NCI-H1930 (cell line): ENCODE measurements at regions not wholly inside any gene's neighbourhood (a gene's known extent, or its start where the extent isn't known, plus 50 kb on each side); places are given as distances from the start of the nearest gene placed in this dataset.

Experiments
- DNase-seq, 2 experiments: peaks; one replicate each; lab custom pipeline; 2025; lab: John Stamatoyannopoulos, UW

DNA sequence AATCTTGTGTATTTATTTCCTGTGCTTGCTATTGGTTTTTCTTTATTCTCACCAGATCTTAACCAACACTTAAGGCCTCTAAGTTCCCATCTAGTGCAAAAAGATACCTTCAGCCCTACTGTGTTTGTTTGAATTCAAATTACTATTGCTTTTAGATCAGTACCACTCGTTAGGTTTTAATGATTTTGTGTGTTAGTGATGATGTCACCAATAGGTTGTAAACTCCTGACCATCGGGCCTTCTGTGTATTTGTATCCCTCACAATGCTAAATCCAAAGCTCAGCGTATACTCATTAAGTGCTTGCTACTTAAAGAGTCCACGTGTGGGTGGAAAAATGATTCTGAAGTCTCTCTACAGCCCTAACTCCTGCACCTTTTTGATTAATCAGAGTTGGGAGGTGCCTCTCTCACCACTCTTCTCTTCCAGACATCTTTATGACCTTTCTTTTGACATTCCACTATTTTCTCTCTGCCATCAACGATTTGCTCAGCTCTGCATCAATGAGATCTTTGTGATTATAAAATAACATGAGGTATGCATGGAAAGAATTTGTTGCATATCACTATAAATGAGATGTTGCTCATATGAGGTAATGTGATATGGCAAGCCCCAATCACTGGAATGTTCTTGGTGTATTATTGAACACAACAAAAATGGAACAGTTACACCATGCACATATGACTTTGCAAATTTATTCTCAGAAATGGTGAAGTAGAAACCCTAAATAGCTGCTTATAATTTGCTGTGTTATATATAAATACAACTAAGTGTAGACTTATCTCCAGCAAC lies 55.1 kb upstream of the LAMA2 start:
- DNase-seq: no peak

DNA sequence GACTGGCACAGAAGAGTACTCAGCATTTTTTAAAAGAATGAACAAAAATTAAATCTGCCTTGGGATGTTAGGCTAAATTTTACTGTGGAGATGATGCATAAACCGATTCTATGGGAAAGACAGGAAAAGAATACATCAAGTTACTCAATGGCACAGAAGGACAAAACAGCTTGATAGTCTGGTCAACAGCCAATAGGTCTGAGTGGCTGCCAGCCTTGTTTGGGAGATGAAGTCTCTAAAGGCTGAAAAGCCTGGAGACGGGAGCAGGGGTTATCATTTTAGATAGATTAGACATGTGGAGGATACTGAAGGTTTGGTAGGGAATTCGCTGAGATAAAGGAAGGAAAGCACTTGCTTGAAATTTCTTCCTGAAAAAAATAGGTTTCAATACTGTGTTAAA lies 56.3 kb upstream of the LAMA2 start:
- DNase-seq: no peak

GRCh38 chr6:128822271-128822670 lies 60.7 kb upstream of the LAMA2 start:
- DNase-seq: no peak

- no peak for DNase-seq
These were observed 61.8 kb upstream of the LAMA2 start for GRCh38 chr6:128821116-128821515.

DNA sequence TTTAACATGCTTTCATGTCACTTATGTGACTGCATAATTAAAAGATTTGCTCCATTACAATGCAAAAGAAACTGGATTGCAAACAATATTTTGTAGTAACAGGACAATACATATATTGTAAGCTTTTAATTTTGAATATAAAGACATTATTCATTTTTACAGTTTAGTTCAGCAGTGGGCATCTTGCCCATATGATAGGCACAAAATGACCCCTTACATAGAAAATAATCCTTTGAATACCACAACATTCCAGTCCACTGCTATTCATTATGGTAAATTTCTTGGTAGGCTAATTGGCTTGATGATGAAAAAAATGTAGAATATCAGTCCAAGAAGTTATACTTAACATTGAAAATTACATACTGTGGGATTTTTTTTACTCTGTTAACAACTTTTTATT lies 74.1 kb upstream of the LAMA2 start:
- DNase-seq: no peak

DNA sequence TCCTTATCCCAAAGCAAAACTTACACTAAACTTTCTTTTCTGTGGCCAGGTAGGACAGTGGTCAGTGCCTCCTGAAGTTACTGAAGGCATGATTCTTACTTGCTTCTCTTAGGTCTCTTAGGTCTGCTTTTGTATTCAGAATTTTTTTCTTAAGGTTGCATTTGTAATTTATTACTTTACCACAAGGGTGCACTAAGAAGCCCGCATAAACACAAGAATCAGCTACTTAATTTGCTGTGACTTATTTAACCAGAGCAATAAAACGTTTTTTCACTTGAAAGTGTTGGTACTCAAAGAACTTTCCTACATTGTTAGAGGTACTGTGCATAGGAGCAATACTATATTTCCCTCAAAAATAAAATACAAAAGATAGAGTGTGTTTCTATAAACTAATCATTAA lies 75.4 kb upstream of the LAMA2 start:
- DNase-seq: no peak

GRCh38 chr6:128806261-128806660 lies 76.7 kb upstream of the LAMA2 start:
- DNase-seq: no peak

- DNase-seq: no peak
These were observed 79.0 kb upstream of the LAMA2 start for GRCh38 chr6:128803911-128804310.

GRCh38 chr6:128801621-128802020 lies 81.3 kb upstream of the LAMA2 start:
- no peak for DNase-seq

- no peak for DNase-seq
These were observed 98.7 kb upstream of the LAMA2 start for GRCh38 chr6:128784266-128784665.

- no peak for DNase-seq
These were observed 114.8 kb upstream of the LAMA2 start for GRCh38 chr6:128768187-128768586.

- no peak for DNase-seq
These were observed 115.2 kb upstream of the LAMA2 start for GRCh38 chr6:128767705-128768104.

GRCh38 chr6:128767150-128767549 lies 115.8 kb upstream of the LAMA2 start:
- DNase-seq: no peak

- no peak for DNase-seq
These were observed 119.2 kb upstream of the LAMA2 start for GRCh38 chr6:128763599-128764300.

DNA sequence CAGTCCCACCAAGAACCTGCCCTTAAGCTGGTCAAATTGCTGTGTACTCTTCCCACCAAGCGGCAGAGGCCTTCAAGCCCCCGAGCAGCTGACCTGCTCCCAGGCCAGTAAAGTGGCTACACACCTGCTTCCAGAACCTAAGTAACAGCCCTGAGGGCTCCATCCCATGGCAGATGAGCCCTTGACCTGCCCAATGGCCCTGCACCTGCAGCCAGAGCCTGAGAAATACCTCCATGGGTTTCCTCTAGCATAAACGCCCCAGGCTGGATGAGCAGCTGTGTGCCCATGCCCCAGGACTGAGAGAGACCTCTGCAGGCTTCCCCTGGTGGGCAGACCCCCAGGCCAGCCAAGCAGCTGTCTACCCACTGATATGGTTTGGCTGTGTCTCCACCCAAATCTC lies 123.0 kb upstream of the LAMA2 start:
- DNase-seq: no peak

GRCh38 chr6:128759447-128759846 lies 123.5 kb upstream of the LAMA2 start:
- no peak for DNase-seq

DNA sequence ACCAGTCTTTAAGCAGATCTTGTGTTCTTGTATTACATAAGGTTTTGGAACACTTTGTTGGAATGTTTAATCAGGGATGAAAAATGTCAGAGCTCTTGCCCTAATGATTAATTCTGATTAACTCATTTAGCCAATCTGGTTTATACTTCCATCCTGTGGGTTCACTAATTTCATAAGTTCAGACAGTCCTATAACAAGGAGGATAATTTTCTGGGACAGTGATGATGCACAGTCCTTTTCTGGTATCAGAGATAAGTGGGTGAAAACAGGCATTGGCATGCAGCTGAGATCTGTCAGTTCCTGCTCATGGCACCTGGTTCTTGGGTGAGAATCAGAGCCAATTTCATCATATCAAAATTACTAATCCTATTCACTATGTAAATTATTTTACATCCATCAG lies 125.0 kb upstream of the LAMA2 start:
- DNase-seq: no peak

DNA sequence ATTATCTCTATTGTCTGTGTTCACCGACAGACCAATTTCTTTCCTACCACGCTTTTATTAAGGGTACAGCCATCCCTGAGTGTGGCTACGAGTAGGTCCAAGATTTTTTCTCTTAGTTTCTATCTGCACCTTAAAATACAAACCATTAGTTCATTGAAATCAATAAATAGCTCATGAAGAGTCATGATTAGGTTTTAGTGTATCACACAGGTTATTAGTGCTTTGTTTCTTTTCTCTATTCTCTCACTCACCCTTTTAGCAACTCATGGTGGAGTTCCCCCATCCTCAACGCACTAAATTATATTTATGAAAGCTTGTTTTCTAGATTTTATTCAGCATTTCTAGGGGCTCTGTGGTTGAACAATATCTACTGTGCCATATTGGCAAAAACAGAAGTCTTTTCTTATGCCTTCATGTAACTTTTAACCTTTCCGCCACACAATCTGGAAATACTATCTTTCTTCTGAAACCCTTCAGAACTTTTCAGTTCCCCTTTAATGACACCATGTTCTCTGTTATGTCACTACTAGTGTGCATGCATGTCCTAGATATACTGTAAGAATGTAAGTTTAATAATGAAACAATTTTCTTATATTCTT lies 128.2 kb upstream of the LAMA2 start:
- DNase-seq: no peak

DNA sequence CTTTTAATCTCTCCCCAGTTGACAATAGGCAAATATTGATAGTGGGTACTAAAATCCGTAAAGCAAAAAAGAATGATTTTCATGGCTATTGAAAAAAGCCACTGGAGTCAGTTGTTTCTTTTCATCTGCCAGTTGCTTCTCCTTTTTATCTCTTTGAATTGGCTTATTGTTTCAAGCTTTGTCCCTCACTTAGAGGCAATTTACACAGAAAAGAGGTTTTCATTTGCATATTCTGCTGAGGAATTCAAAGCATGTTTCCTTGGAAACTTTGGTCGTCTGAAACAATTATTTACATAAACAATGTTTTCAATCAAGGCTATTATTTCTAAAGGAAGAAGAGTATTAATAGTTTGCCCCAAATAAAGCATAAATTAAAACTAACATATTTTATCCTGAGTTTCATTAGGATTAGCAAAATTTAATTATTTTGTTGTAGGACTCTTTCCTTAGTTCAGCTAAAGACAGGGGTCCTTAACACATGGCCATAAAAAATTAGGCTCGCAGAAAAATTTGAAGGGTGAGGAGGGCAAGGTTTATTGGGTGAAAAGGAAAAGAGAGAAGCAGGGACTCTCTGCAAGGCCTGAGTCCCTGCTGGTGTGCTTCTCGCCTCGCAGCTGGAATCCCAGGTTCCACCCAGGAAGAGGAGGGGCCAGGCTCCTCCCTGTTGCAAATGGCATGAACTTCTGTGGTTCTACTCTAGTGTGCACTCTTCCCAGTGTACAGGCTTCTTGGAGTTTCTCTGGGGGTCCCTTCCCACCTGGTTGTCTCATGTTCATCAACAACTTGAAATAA lies 138.8 kb upstream of the LAMA2 start:
- no peak for DNase-seq

GRCh38 chr6:128742900-128743299 lies 140.0 kb upstream of the LAMA2 start:
- DNase-seq: no peak

DNA sequence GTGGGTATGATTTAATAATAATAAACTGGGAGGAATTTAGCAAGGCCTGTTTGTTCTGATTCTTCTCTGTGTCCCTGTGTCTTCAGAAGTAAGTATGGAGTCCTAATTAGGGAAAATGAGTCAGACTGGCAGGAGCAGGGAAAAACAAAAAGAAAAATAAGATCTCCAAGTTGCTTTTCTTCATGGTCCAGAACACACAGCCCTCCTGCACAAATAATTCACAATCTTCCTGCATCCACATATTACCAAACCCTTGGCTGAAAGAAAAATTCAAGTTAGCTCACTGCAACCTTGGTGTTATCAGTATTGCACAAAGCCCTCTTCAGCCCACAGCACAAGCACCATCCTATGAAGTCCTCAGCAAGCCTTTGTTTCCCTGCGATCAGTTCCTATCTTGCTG lies 142.0 kb upstream of the LAMA2 start:
- DNase-seq: no peak

DNA sequence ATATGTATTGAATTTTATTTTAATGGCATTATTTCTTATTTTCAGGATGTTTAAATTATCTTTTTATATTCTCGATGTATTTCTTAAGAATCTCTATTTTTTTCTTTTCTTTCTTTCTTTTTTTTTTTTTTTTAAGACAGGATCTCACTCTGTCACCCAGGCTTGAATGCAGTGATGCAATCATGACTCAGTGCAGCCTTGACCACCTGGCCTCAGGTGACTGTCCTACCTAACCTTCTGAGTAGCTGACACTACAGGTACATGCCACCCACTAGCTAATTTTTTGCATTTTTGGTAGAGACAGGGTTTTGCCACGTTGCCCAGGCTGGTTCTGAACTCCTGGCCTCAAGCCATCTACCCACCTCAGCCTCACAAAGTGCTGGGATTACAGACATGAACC lies 143.8 kb upstream of the LAMA2 start:
- no peak for DNase-seq

- no peak for DNase-seq
These were observed 144.8 kb upstream of the LAMA2 start for GRCh38 chr6:128738112-128738511.
